ENCODE measurements at regions not wholly inside any gene's neighbourhood (a gene's known extent, or its start where the extent isn't known, plus 50 kb on each side); places are given as distances from the start of the nearest gene placed in this dataset.

- DNase-seq: no peak
- no peaks in the 10 kb centered on the region for H3K79me2 ChIP-seq (ENCODE audit: insufficient read depth, low read length)
- no peak overlapping the region for H2AFZ ChIP-seq (ENCODE audit: low read depth, low read length)
- ATAC-seq (ENCODE audit: insufficient read depth, low read depth): no peak
- H3K36me3 ChIP-seq (ENCODE audit: insufficient read depth, low read length): no peaks in the 10 kb centered on the region
- TF ChIP-seq EZH2 (IDR thresholded peaks at IDR 0.05; ENCODE audit: borderline replicate concordance, low read depth, low read length, severe bottlenecking): no peak
- TF ChIP-seq CTCF (IDR thresholded peaks at IDR 0.05; ENCODE audit: borderline replicate concordance, extremely low read depth, low read length, poor library complexity, severe bottlenecking): no peak
- H3K4me3 ChIP-seq (ENCODE audit: low read depth in 1 of 2, low read length in 2 of 2): no peak overlapping the region
- no peaks in the 10 kb centered on the region for H4K20me1 ChIP-seq (ENCODE audit: insufficient read depth, low read length)
- no peak overlapping the region for H3K4me2 ChIP-seq (ENCODE audit: insufficient read depth, low read length)
- H3K9ac ChIP-seq (ENCODE audit: low read depth, low read length): no peak overlapping the region
- no peak overlapping the region for H3K27ac ChIP-seq (ENCODE audit: low read length)
- H3K4me1 ChIP-seq (ENCODE audit: insufficient read depth, low read length): no peaks in the 10 kb centered on the region
- H3K9me3 ChIP-seq (ENCODE audit: insufficient read depth, low read length, severe bottlenecking): no peaks in the 10 kb centered on the region
- peaks cover 21% of the 10 kb centered on the region for H3K27me3 ChIP-seq (ENCODE audit: insufficient read depth, low read length, poor library complexity)
Measured at GRCh38 chr3:187618722-187619121, 51.5 kb downstream of the SST start.

- Histone ChIP-seq H3K79me2 (ENCODE audit: insufficient read depth, low read length) (no peaks in the 10 kb centered on the region), H3K4me2 (ENCODE audit: insufficient read depth, low read length) (no peak overlapping the region), H3K9me3 (ENCODE audit: insufficient read depth, low read length, severe bottlenecking) (no peaks in the 10 kb centered on the region), H3K27me3 (ENCODE audit: insufficient read depth, low read length, poor library complexity) (peaks cover 13% of the 10 kb centered on the region), H3K4me3 (ENCODE audit: low read depth in 1 of 2, low read length in 2 of 2) (no peak overlapping the region), H3K4me1 (ENCODE audit: insufficient read depth, low read length) (no peaks in the 10 kb centered on the region), H2AFZ (ENCODE audit: low read depth, low read length) (no peak overlapping the region), H3K36me3 (ENCODE audit: insufficient read depth, low read length) (no peaks in the 10 kb centered on the region), H3K27ac (ENCODE audit: low read length) (no peak overlapping the region), H3K9ac (ENCODE audit: low read depth, low read length) (no peak overlapping the region), H4K20me1 (ENCODE audit: insufficient read depth, low read length) (no peaks in the 10 kb centered on the region)
- TF ChIP-seq EZH2 (IDR thresholded peaks at IDR 0.05; ENCODE audit: borderline replicate concordance, low read depth, low read length, severe bottlenecking): no peak
- TF ChIP-seq CTCF (IDR thresholded peaks at IDR 0.05; ENCODE audit: borderline replicate concordance, extremely low read depth, low read length, poor library complexity, severe bottlenecking): no peak
- no peak for ATAC-seq (ENCODE audit: insufficient read depth, low read depth)
- DNase-seq: no peak
Measured at GRCh38 chr3:187617213-187617612, 53.0 kb downstream of the SST start.

- Histone ChIP-seq H3K36me3 (ENCODE audit: insufficient read depth, low read length) (no peaks in the 10 kb centered on the region), H3K79me2 (ENCODE audit: insufficient read depth, low read length) (no peaks in the 10 kb centered on the region)
- peak; percentile 87 for ATAC-seq (ENCODE audit: insufficient read depth, low read depth)
Measured at GRCh38 chr3:187616307-187616972, 53.8 kb downstream of the SST start.

More at GRCh38 chr3:187616307-187616972, 53.8 kb downstream of the SST start:
- H2AFZ ChIP-seq (ENCODE audit: low read depth, low read length): no peak overlapping the region
- H3K9ac ChIP-seq (ENCODE audit: low read depth, low read length): no peak overlapping the region
- no peak overlapping the region for H3K4me3 ChIP-seq (ENCODE audit: low read depth in 1 of 2, low read length in 2 of 2)
- H3K4me1 ChIP-seq (ENCODE audit: insufficient read depth, low read length): no peaks in the 10 kb centered on the region
- DNase-seq: peak; percentile 62
- no peak overlapping the region for H3K27ac ChIP-seq (ENCODE audit: low read length)
- H3K4me2 ChIP-seq (ENCODE audit: insufficient read depth, low read length): no peak overlapping the region
- no peaks in the 10 kb centered on the region for H3K9me3 ChIP-seq (ENCODE audit: insufficient read depth, low read length, severe bottlenecking)
- TF ChIP-seq CTCF (IDR thresholded peaks at IDR 0.05; ENCODE audit: borderline replicate concordance, extremely low read depth, low read length, poor library complexity, severe bottlenecking) (peak; percentile 84), EZH2 (IDR thresholded peaks at IDR 0.05; ENCODE audit: borderline replicate concordance, low read depth, low read length, severe bottlenecking) (no peak)
- peaks cover 13% of the 10 kb centered on the region for H3K27me3 ChIP-seq (ENCODE audit: insufficient read depth, low read length, poor library complexity)
- H4K20me1 ChIP-seq (ENCODE audit: insufficient read depth, low read length): no peaks in the 10 kb centered on the region

Measured in DND-41 (cell line).